Hepatocyte (in vitro differentiated cells): ENCODE measurements at regions not wholly inside any gene's neighbourhood (a gene's known extent, or its start where the extent isn't known, plus 50 kb on each side); places are given as distances from the start of the nearest gene placed in this dataset.

Source experiments
- EZH2 ChIP-seq: fragments of 200-600 bp; sonication (generic); IDR thresholded peaks from 2 replicates; pipeline ENCODE4 v1.6.1; 2016; ENCODE audit warnings: antibody characterized with exemption, mild to moderate bottlenecking, borderline replicate concordance
- EZH2phosphoT487 ChIP-seq: fragments of 200-600 bp; sonication (generic); IDR thresholded peaks from one replicate; pipeline ENCODE4 v1.6.1; 2018; ENCODE audit warnings: antibody characterized with exemption, mild to moderate bottlenecking, low read depth, moderate library complexity; ENCODE audit not compliant: unreplicated experiment, severe bottlenecking
- TF ChIP-seq, protein P1 (sequence below): fragments of 200-600 bp; sonication (generic); IDR thresholded peaks from 2 replicates; pipeline ENCODE4 v1.5.1; 2016; ENCODE audit warnings: antibody characterized with exemption, mild to moderate bottlenecking; ENCODE audit not compliant: poor library complexity

DNA sequence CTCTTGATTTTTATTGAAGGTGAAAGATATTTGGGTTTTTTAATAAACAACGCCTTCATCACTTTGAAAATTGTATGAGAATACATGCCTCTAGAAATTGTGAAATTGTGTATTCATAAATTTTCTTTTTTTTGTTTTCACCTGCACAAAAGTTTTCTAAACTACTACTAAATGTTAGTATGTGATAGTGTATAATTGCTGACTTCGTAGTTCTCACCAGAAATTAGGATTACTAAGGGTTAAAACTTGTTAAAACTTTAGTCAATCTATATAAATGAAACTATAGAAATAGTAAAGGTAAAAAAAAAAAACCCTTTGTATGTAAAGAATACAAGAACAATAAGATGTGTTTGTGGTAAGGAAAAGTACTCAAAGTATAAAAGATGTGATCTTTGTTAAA lies 496.5 kb upstream of the ATP2B1 start:
- TF ChIP-seq, protein P1, sequence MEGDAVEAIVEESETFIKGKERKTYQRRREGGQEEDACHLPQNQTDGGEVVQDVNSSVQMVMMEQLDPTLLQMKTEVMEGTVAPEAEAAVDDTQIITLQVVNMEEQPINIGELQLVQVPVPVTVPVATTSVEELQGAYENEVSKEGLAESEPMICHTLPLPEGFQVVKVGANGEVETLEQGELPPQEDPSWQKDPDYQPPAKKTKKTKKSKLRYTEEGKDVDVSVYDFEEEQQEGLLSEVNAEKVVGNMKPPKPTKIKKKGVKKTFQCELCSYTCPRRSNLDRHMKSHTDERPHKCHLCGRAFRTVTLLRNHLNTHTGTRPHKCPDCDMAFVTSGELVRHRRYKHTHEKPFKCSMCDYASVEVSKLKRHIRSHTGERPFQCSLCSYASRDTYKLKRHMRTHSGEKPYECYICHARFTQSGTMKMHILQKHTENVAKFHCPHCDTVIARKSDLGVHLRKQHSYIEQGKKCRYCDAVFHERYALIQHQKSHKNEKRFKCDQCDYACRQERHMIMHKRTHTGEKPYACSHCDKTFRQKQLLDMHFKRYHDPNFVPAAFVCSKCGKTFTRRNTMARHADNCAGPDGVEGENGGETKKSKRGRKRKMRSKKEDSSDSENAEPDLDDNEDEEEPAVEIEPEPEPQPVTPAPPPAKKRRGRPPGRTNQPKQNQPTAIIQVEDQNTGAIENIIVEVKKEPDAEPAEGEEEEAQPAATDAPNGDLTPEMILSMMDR, result no peak
- TF ChIP-seq EZH2 (no peak), EZH2phosphoT487 (no peak)
